ENCODE measurements at regions not wholly inside any gene's neighbourhood (a gene's known extent, or its start where the extent isn't known, plus 50 kb on each side); places are given as distances from the start of the nearest gene placed in this dataset.

DNA sequence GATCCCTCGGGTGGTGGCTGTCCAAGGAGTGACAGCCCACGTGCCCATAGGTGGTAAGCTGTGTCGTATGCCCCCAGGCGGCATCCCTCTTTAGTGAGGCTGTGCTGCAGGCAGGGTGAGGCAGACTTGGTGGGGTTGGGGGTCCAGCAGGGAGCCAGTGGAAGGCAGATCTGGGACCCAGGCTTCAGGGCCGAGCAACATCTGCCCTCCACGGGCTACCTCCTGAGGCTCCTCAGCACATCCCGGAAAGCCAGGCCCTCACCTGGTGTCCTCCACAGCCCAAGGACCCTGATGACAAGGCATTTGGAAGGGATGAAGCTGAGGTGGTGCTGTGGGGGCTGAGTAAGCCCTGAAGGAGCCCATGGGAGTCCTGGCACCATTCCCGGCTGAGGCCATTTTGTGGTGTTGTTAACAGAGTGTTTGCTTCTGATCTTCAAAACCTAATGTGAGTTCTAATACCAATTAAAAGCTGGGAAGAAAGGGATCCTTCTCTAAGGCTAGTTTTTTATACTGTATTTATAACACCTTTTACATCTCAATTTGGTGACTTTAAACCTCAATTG is 295.8 kb upstream of the IRX2 start:
- intact Hi-C loops (cut with DNase I; ENCODE audit: low total_unique reads) (no loop called here), in situ Hi-C loops (cut with MboI; ENCODE audit: low pct_ligation_motif_present in 1 of 4, low pct_unique_long_range_greater_than_20kb in 1 of 4, low sequenced_read_pairs in 3 of 4) (no loop called here)
- WGBS, 2 donors (ENCODE audit: low coverage in 1 of 2) = 87% methylated on average over 2 of the region's 8 CpGs; no CpG with 5 or more reads in 1 of the 2 donors
- Histone ChIP-seq H3K9me3 (no peaks in the 10 kb centered on the region), H3K4me1 (no peaks in the 10 kb centered on the region), H3K4me3 (no peak overlapping the region), H3K27ac (no peak overlapping the region), H3K36me3 (no peaks in the 10 kb centered on the region), H3K27me3 (no peaks in the 10 kb centered on the region)
- DNase-seq = no peak
- TF ChIP-seq, protein P1, sequence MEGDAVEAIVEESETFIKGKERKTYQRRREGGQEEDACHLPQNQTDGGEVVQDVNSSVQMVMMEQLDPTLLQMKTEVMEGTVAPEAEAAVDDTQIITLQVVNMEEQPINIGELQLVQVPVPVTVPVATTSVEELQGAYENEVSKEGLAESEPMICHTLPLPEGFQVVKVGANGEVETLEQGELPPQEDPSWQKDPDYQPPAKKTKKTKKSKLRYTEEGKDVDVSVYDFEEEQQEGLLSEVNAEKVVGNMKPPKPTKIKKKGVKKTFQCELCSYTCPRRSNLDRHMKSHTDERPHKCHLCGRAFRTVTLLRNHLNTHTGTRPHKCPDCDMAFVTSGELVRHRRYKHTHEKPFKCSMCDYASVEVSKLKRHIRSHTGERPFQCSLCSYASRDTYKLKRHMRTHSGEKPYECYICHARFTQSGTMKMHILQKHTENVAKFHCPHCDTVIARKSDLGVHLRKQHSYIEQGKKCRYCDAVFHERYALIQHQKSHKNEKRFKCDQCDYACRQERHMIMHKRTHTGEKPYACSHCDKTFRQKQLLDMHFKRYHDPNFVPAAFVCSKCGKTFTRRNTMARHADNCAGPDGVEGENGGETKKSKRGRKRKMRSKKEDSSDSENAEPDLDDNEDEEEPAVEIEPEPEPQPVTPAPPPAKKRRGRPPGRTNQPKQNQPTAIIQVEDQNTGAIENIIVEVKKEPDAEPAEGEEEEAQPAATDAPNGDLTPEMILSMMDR (IDR thresholded peaks at IDR 0.05) = no peak
- TF ChIP-seq POLR2A (IDR thresholded peaks at IDR 0.05) (no peak), POLR2AphosphoS5 (IDR thresholded peaks at IDR 0.05) (no peak), EP300 (IDR thresholded peaks at IDR 0.05; ENCODE audit: low read depth) (no peak)

DNA sequence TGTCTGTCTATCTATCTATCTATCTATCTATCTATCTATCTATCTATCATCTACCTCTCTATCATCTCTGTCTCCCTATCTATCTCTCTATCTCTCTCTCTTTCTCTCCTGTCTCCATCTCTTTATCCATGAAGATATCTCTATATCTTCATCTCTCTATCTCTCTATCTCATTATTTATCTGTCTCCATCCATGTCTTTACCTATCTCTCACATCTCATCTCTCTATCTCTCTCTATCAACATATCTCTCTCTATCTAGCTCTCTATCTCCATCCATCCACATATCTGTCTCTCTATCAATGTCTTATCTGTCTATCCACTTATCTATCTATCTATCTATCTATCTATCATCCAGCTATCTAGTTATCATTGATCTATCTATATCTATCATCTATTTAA is 292.1 kb upstream of the IRX2 start:
- no peaks in the 10 kb centered on the region for H3K4me1 ChIP-seq
- H3K9me3 ChIP-seq = no peaks in the 10 kb centered on the region
- no peak overlapping the region for H3K27ac ChIP-seq
- H3K4me3 ChIP-seq = no peak overlapping the region
- no peak for DNase-seq
- no peaks in the 10 kb centered on the region for H3K36me3 ChIP-seq
- in situ Hi-C loops (cut with MboI; ENCODE audit: low pct_ligation_motif_present in 1 of 4, low pct_unique_long_range_greater_than_20kb in 1 of 4, low sequenced_read_pairs in 3 of 4) = no loop called here
- H3K27me3 ChIP-seq = no peaks in the 10 kb centered on the region
- TF ChIP-seq EP300 (IDR thresholded peaks at IDR 0.05; ENCODE audit: low read depth) (no peak), POLR2A (IDR thresholded peaks at IDR 0.05) (no peak)
- TF ChIP-seq, protein P1 (IDR thresholded peaks at IDR 0.05) = no peak
- intact Hi-C loops (cut with DNase I; ENCODE audit: low total_unique reads) = no loop called here

DNA sequence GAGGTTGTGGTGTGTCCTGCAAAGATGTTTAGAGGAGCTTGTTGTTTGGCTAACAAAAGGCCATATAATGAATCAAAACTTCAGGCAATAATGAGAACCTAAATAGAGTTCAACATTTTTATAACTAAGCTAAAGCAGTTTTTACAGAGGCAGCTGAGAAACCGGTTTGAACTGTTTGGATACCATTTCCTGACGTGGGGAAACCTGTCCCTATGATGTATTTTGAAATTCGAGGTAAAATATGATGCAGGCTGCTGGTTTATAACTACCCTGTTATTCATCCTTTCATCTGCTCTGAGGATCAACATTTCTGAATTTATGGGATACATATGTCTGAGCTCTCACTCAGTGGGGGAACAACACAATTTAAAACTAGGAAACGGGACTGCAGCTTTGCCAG is 289.5 kb upstream of the IRX2 start:
- no peak for DNase-seq
- H3K36me3 ChIP-seq = no peaks in the 10 kb centered on the region
- 24 to 33% methylated on average over 4 of the region's 4 CpGs for WGBS, 2 donors (ENCODE audit: low coverage in 1 of 2)
- no peak overlapping the region for H3K4me3 ChIP-seq
- TF ChIP-seq POLR2A (IDR thresholded peaks at IDR 0.05) = no peak
- no peak for TF ChIP-seq EP300 (IDR thresholded peaks at IDR 0.05; ENCODE audit: low read depth)
- no peak for TF ChIP-seq POLR2AphosphoS5 (IDR thresholded peaks at IDR 0.05)
- TF ChIP-seq, protein P1 (IDR thresholded peaks at IDR 0.05) = no peak
- no peaks in the 10 kb centered on the region for H3K4me1 ChIP-seq
- in situ Hi-C loops (cut with MboI; ENCODE audit: low pct_ligation_motif_present in 1 of 4, low pct_unique_long_range_greater_than_20kb in 1 of 4, low sequenced_read_pairs in 3 of 4) = no loop called here
- intact Hi-C loops (cut with DNase I; ENCODE audit: low total_unique reads) = no loop called here
- H3K27ac ChIP-seq = no peak overlapping the region
- no peaks in the 10 kb centered on the region for H3K27me3 ChIP-seq
- no peaks in the 10 kb centered on the region for H3K9me3 ChIP-seq

DNA sequence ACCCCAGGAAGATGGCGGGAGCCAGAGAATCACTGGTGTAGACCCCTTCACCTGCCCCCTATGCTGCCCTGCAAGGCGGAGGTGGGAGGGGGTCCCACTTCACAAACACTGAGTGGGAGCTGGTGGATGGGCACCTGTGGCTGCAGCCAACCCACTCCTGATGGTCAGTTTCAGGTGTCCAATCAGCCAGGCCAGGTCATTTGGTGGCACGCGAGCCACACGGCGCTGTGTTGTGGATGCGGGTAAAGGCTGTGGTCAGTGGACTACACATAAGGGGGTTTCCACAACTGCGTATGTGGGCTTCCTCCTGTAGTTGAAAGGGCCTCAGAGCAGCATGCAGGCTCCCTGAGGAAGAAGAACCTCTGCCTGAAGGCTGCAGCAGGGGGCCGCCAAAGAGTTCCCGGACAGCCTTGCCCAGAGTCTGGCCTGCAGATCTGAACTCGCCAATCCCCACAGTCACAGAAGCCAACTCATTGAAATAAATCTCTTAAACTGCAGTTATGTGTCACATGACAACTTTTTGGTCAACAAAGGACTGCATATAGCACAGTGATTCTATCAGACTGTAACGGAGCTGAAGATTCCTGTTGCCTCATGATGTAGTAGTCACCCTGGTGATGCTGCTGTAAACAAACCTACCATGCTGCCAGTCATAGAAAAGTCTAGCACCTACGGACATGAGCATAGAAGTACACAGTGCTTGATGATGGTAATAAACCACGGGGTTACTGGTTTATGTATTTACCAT is 284.7 kb upstream of the IRX2 start:
- Histone ChIP-seq H3K27me3 (no peaks in the 10 kb centered on the region), H3K4me3 (no peak overlapping the region), H3K27ac (no peak overlapping the region), H3K4me1 (no peaks in the 10 kb centered on the region), H3K9me3 (no peaks in the 10 kb centered on the region), H3K36me3 (no peaks in the 10 kb centered on the region)
- WGBS, 2 donors (ENCODE audit: low coverage in 1 of 2) = 43 to 82% methylated on average over 3 to 14 of the region's 14 CpGs
- TF ChIP-seq POLR2AphosphoS5 (IDR thresholded peaks at IDR 0.05) (no peak), EP300 (IDR thresholded peaks at IDR 0.05; ENCODE audit: low read depth) (no peak), POLR2A (IDR thresholded peaks at IDR 0.05) (no peak)
- TF ChIP-seq, protein P1 (IDR thresholded peaks at IDR 0.05) = no peak
- intact Hi-C loops (cut with DNase I; ENCODE audit: low total_unique reads) = no loop called here
- DNase-seq = no peak
- in situ Hi-C loops (cut with MboI; ENCODE audit: low pct_ligation_motif_present in 1 of 4, low pct_unique_long_range_greater_than_20kb in 1 of 4, low sequenced_read_pairs in 3 of 4) = no loop called here

Measured in transverse colon (tissue), 4 donors.